Right lobe of liver (tissue), 4 donors: ENCODE measurements at regions not wholly inside any gene's neighbourhood (a gene's known extent, or its start where the extent isn't known, plus 50 kb on each side); places are given as distances from the start of the nearest gene placed in this dataset.

ENCODE experiments used
- CTCF ChIP-seq, 4 donors: fragments of 200-600 bp in 3 of 4; fragments of 450-650 bp in 1 of 4; IDR thresholded peaks; one replicate each; pipeline versions ENCODE4 v1.5.1 to v1.8.0; 2016 to 2022; ENCODE audit warnings: antibody characterized with exemption in 4 of 4, mild to moderate bottlenecking in 2 of 4
- POLR2A ChIP-seq: fragments of 450-650 bp; IDR thresholded peaks from one replicate; pipeline ENCODE4 v1.6.1; 2017; ENCODE audit warnings: antibody characterized with exemption, mild to moderate bottlenecking
- donor health status: DM: no; HTN: no; CAD: no.
- donor health status: DM: no; HTN: no; CAD: no.
- donor health status: DM: no; HTN: yes; CAD: no.

- no peak for TF ChIP-seq CTCF (IDR thresholded peaks at IDR 0.05)
- no peak for TF ChIP-seq POLR2A
Measured at GRCh38 chr12:38156497-38157245, 159.9 kb upstream of the ALG10B start.
